Sigmoid colon (tissue), 4 donors: ENCODE measurements at regions not wholly inside any gene's neighbourhood (a gene's known extent, or its start where the extent isn't known, plus 50 kb on each side); places are given as distances from the start of the nearest gene placed in this dataset.

Source experiments
- CTCF ChIP-seq, 4 experiments: fragments of 450-650 bp in 3 of 4; fragments of 200-600 bp in 1 of 4; IDR thresholded peaks; one replicate each; pipeline ENCODE4 v1.5.1; 2016 to 2019; ENCODE audit warnings: antibody characterized with exemption in 4 of 4, mild to moderate bottlenecking in 3 of 4, moderate library complexity in 2 of 4
- EP300 ChIP-seq, 4 donors: sonication (generic); formaldehyde crosslinking; IDR thresholded peaks; one replicate each; pipeline ENCODE4 v1.6.1; 2017; ENCODE audit warnings: antibody characterized with exemption in 4 of 4
- POLR2A ChIP-seq, 2 donors: fragments of 450-650 bp; IDR thresholded peaks; one replicate each; pipeline ENCODE4 v1.6.1; 2016; ENCODE audit warnings: antibody characterized with exemption in 2 of 2, mild to moderate bottlenecking in 2 of 2, moderate library complexity in 2 of 2
- POLR2AphosphoS5 ChIP-seq, 4 donors: sonication (generic); formaldehyde crosslinking; IDR thresholded peaks; one replicate each; pipeline ENCODE4 v1.6.1; 2017; ENCODE audit warnings: antibody characterized with exemption in 4 of 4

DNA sequence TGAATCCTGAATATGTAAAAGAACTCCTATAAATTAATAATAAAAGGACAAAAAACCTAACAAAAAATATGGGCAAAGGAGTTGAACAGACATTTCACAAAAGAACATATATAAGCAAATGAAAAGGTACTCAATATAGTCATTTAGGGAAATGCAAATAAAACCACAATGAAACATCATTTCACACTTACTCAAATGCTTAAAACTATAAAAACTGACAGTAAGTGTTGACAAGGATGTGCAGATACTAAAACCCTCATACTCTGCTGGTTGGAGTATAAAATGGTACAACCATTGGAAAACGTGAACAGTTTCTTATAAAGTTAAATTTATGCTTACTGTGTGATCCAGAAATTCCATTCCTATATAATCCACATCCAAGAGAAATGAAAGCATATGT, 247.1 kb downstream of the GXYLT1 start:
- TF ChIP-seq CTCF (IDR thresholded peaks at IDR 0.05): no peak
- no peak for TF ChIP-seq EP300 (IDR thresholded peaks at IDR 0.05)
- no peak for TF ChIP-seq POLR2A (IDR thresholded peaks at IDR 0.05)
- TF ChIP-seq POLR2AphosphoS5 (IDR thresholded peaks at IDR 0.05): no peak
